Caco-2 (cell line): ENCODE measurements at regions not wholly inside any gene's neighbourhood (a gene's known extent, or its start where the extent isn't known, plus 50 kb on each side); places are given as distances from the start of the nearest gene placed in this dataset.

Experiments
- BruUV-seq: library from RNA; stranded (reverse); fragments of 400-500 nt; replicated peaks from 2 replicates; lab custom pipeline; 2021; lab: Mats Ljungman, UMichigan
- CTCF ChIA-PET: fragments of 300-600 bp; sonication (Branson Sonifier 250); formaldehyde crosslinking; loops from one replicate; lab custom pipeline; 2022; ENCODE audit warnings: antibody characterized with exemption; lab: Charles Lee
- POLR2A ChIA-PET: fragments of 300-600 bp; sonication (Branson Sonifier 250); formaldehyde crosslinking; loops from one replicate; lab custom pipeline; 2022; ENCODE audit warnings: antibody characterized with exemption; lab: Charles Lee
- DNase-seq, 2 experiments: peaks; one replicate each; pipeline versions ENCODE4 v3.0.0 to v3.0.0-alpha.2; 2020 to 2022
- H3K27me3 ChIP-seq: replicated peaks from 2 replicates; pipeline ENCODE4 v1.6.0; 2011; ENCODE audit warnings: low read length; ENCODE audit not compliant: control insufficient read depth, insufficient read depth
- H3K36me3 ChIP-seq: 2 replicates; pipeline ENCODE4 v1.5.1; 2011; ENCODE audit warnings: low read length; ENCODE audit not compliant: control insufficient read depth, insufficient read depth
- H3K4me1 ChIP-seq: fragments of 250-450 bp; sonication (Bioruptor Pico); 2 replicates; pipeline ENCODE4 v1.5.1; 2020; ENCODE audit warnings: mild to moderate bottlenecking
- H3K4me3 ChIP-seq: 2 replicates; pipeline ENCODE4 v1.5.1; 2011; ENCODE audit warnings: low read depth, mild to moderate bottlenecking, control low read depth, low read length
- H3K9me3 ChIP-seq: fragments of 250-450 bp; sonication (Bioruptor Pico); 2 replicates; pipeline ENCODE4 v1.5.1; 2020; ENCODE audit warnings: mild to moderate bottlenecking, moderate library complexity
- H3K27ac Mint-ChIP-seq: one replicate; pipeline ENCODE4 v1.8.0; 2022; ENCODE audit warnings: mixed read lengths; ENCODE audit not compliant: unreplicated experiment
- H3K27me3 Mint-ChIP-seq: one replicate; pipeline ENCODE4 v1.8.0; 2022; ENCODE audit warnings: mixed read lengths; ENCODE audit not compliant: insufficient read depth, unreplicated experiment
- H3K36me3 Mint-ChIP-seq: one replicate; pipeline ENCODE4 v1.8.0; 2022; ENCODE audit warnings: mild to moderate bottlenecking, mixed read lengths; ENCODE audit not compliant: insufficient read depth, unreplicated experiment
- H3K4me1 Mint-ChIP-seq: one replicate; pipeline ENCODE4 v1.8.0; 2022; ENCODE audit warnings: low read depth, mixed read lengths; ENCODE audit not compliant: unreplicated experiment
- H3K4me3 Mint-ChIP-seq: one replicate; pipeline ENCODE4 v1.8.0; 2022; ENCODE audit warnings: mild to moderate bottlenecking, moderate library complexity, mixed read lengths; ENCODE audit not compliant: unreplicated experiment
- H3K9me3 Mint-ChIP-seq: one replicate; pipeline ENCODE4 v1.8.0; 2022; ENCODE audit warnings: mixed read lengths; ENCODE audit not compliant: unreplicated experiment
- CTCF ChIP-seq, 2 experiments: fragments of 200-600 bp in 1 of 2; IDR thresholded peaks; 1 replicate in 1 of 2; 2 replicates in 1 of 2; pipeline versions ENCODE4 v1.5.1 to v1.8.0; 2011 to 2022; ENCODE audit warnings: antibody characterized with exemption in 1 of 2, control low read depth in 1 of 2, inconsistent platforms in 1 of 2, low read depth in 1 of 2, low read length in 1 of 2, mild to moderate bottlenecking in 1 of 2, moderate library complexity in 1 of 2; ENCODE audit not compliant: insufficient read depth in 1 of 2, severe bottlenecking in 1 of 2, unreplicated experiment in 1 of 2
- intact Hi-C: fragments of 100-400 bp; cut with micrococcal nuclease; formaldehyde crosslinking; loops from one replicate; pipeline ENCODE4 v1.10.0; 2022; ENCODE audit not compliant: unreplicated experiment

- Mint-ChIP-seq H3K4me1 (no peaks in the 10 kb centered on the region), H3K27ac (no peak overlapping the region), H3K36me3 (no peaks in the 10 kb centered on the region), H3K9me3 (peaks cover 11% of the 10 kb centered on the region), H3K4me3 (no peak overlapping the region), H3K27me3 (no peaks in the 10 kb centered on the region)
- intact Hi-C loops = no loop called here
- POLR2A ChIA-PET = no interaction called here
- Histone ChIP-seq H3K9me3 (no peaks in the 10 kb centered on the region), H3K36me3 (no peaks in the 10 kb centered on the region), H3K4me3 (no peak overlapping the region), H3K4me1 (no peaks in the 10 kb centered on the region), H3K27me3 (no peaks in the 10 kb centered on the region)
- BruUV-seq = no TSS peak
- CTCF ChIA-PET = no interaction called here
- TF ChIP-seq CTCF (IDR thresholded peaks at IDR 0.05; ENCODE audit: insufficient read depth in 1 of 2, low read depth in 1 of 2, low read length in 1 of 2, severe bottlenecking in 1 of 2, unreplicated experiment in 1 of 2) = no peak
- no peak for DNase-seq
Measured at GRCh38 chr4:144347121-144347520, 206.6 kb upstream of the GYPA start.

GRCh38 chr4:144350706-144351105 is 210.2 kb upstream of the GYPA start:
- no peaks in the 10 kb centered on the region for H3K36me3 Mint-ChIP-seq
- POLR2A ChIA-PET = no interaction called here
- H3K4me3 Mint-ChIP-seq = no peak overlapping the region
- H3K9me3 ChIP-seq = no peaks in the 10 kb centered on the region
- no peak overlapping the region for H3K4me3 ChIP-seq
- BruUV-seq = no TSS peak
- no peaks in the 10 kb centered on the region for H3K4me1 Mint-ChIP-seq
- no peak overlapping the region for H3K27ac Mint-ChIP-seq
- no peaks in the 10 kb centered on the region for H3K36me3 ChIP-seq
- DNase-seq = no peak
- H3K27me3 ChIP-seq = no peaks in the 10 kb centered on the region
- H3K4me1 ChIP-seq = no peaks in the 10 kb centered on the region
- no peaks in the 10 kb centered on the region for H3K27me3 Mint-ChIP-seq
- CTCF ChIA-PET = no interaction called here
- TF ChIP-seq CTCF (IDR thresholded peaks at IDR 0.05; ENCODE audit: insufficient read depth in 1 of 2, low read depth in 1 of 2, low read length in 1 of 2, severe bottlenecking in 1 of 2, unreplicated experiment in 1 of 2) = no peak
- no peaks in the 10 kb centered on the region for H3K9me3 Mint-ChIP-seq
- intact Hi-C loops = no loop called here

GRCh38 chr4:144351306-144351705 is 210.8 kb upstream of the GYPA start:
- no peak overlapping the region for H3K4me3 ChIP-seq
- no peaks in the 10 kb centered on the region for H3K36me3 ChIP-seq
- TF ChIP-seq CTCF (IDR thresholded peaks at IDR 0.05; ENCODE audit: insufficient read depth in 1 of 2, low read depth in 1 of 2, low read length in 1 of 2, severe bottlenecking in 1 of 2, unreplicated experiment in 1 of 2) = no peak
- Mint-ChIP-seq H3K27ac (no peak overlapping the region), H3K4me1 (no peaks in the 10 kb centered on the region), H3K4me3 (no peak overlapping the region), H3K27me3 (no peaks in the 10 kb centered on the region), H3K36me3 (no peaks in the 10 kb centered on the region), H3K9me3 (no peaks in the 10 kb centered on the region)
- intact Hi-C loops = no loop called here
- no TSS peak for BruUV-seq
- no peak for DNase-seq
- H3K4me1 ChIP-seq = no peaks in the 10 kb centered on the region
- H3K27me3 ChIP-seq = no peaks in the 10 kb centered on the region
- POLR2A ChIA-PET = no interaction called here
- CTCF ChIA-PET = no interaction called here
- no peaks in the 10 kb centered on the region for H3K9me3 ChIP-seq
